Suprapubic skin (tissue), 4 donors: ENCODE measurements at regions not wholly inside any gene's neighbourhood (a gene's known extent, or its start where the extent isn't known, plus 50 kb on each side); places are given as distances from the start of the nearest gene placed in this dataset.
"Not testable (repeated sequence)": the region's sequence is repeated elsewhere in the genome, so short reads cannot be mapped to it uniquely, and the experiment has no call there.

Experiments used
- DNase-seq, 2 donors: peaks; one replicate each; pipeline ENCODE4 v3.0.0-alpha.2; 2019; ENCODE audit warnings: low spot score in 2 of 2
- H3K27ac ChIP-seq: fragments of 200-600 bp; sonication (generic); one replicate; pipeline ENCODE4 v1.5.1; 2019
- H3K27me3 ChIP-seq: fragments of 200-600 bp; sonication (generic); one replicate; pipeline ENCODE4 v1.5.1; 2019
- H3K36me3 ChIP-seq: fragments of 200-600 bp; sonication (generic); one replicate; pipeline ENCODE4 v1.5.1; 2019
- H3K4me1 ChIP-seq: fragments of 200-600 bp; sonication (generic); one replicate; pipeline ENCODE4 v1.5.1; 2019
- H3K4me3 ChIP-seq: fragments of 200-600 bp; sonication (generic); one replicate; pipeline ENCODE4 v1.5.1; 2019; ENCODE audit warnings: mild to moderate bottlenecking
- H3K9me3 ChIP-seq: fragments of 200-600 bp; sonication (generic); one replicate; pipeline ENCODE4 v1.5.1; 2019
- CTCF ChIP-seq, 2 donors: fragments of 200-600 bp in 1 of 2; fragments of 450-650 bp in 1 of 2; sonication (generic) in 1 of 2; IDR thresholded peaks; one replicate each; pipeline ENCODE4 v1.5.1; 2016 to 2019; ENCODE audit warnings: antibody characterized with exemption in 2 of 2, mild to moderate bottlenecking in 1 of 2, moderate library complexity in 1 of 2
- EP300 ChIP-seq: sonication (generic); formaldehyde crosslinking; IDR thresholded peaks from one replicate; pipeline ENCODE4 v1.6.1; 2017; ENCODE audit warnings: antibody characterized with exemption
- POLR2A ChIP-seq, 2 donors: fragments of 450-650 bp; IDR thresholded peaks; one replicate each; pipeline ENCODE4 v1.6.1; 2017; ENCODE audit warnings: antibody characterized with exemption in 2 of 2, mild to moderate bottlenecking in 2 of 2, moderate library complexity in 2 of 2
- POLR2AphosphoS5 ChIP-seq, 3 donors: sonication (generic); formaldehyde crosslinking; IDR thresholded peaks; one replicate each; pipeline ENCODE4 v1.6.1; 2017; ENCODE audit warnings: antibody characterized with exemption in 3 of 3
- WGBS: methylation state at CpG from one replicate; pipeline ENCODE4 v1.1.5; 2018; 5-methylcytosine and 5-hydroxymethylcytosine counted together

GRCh38 chr16:13332713-13333255, 431.4 kb downstream of the SHISA9 start:
- Histone ChIP-seq H3K4me3 (no peak overlapping the region), H3K27me3 (no peaks in the 10 kb centered on the region), H3K4me1 (no peaks in the 10 kb centered on the region), H3K27ac (no peak overlapping the region), H3K9me3 (no peaks in the 10 kb centered on the region), H3K36me3 (no peaks in the 10 kb centered on the region)
- 42% methylated on average over 7 of the region's 7 CpGs for WGBS
- DNase-seq = no peak
- no peak for TF ChIP-seq POLR2A (IDR thresholded peaks at IDR 0.05)
- no peak for TF ChIP-seq CTCF (IDR thresholded peaks at IDR 0.05)
- no peak for TF ChIP-seq EP300
- TF ChIP-seq POLR2AphosphoS5 (IDR thresholded peaks at IDR 0.05) = no peak

GRCh38 chr16:13333336-13333735, 431.9 kb downstream of the SHISA9 start:
- Histone ChIP-seq H3K27ac (no peak overlapping the region), H3K4me1 (no peaks in the 10 kb centered on the region), H3K4me3 (no peak overlapping the region), H3K9me3 (no peaks in the 10 kb centered on the region), H3K36me3 (no peaks in the 10 kb centered on the region), H3K27me3 (no peaks in the 10 kb centered on the region)
- 67% methylated on average over 2 of the region's 2 CpGs for WGBS
- TF ChIP-seq EP300 = no peak
- TF ChIP-seq POLR2A (IDR thresholded peaks at IDR 0.05) = no peak
- no peak for TF ChIP-seq CTCF (IDR thresholded peaks at IDR 0.05)
- TF ChIP-seq POLR2AphosphoS5 (IDR thresholded peaks at IDR 0.05) = no peak
- DNase-seq = no peak

- Histone ChIP-seq H3K27ac (no peak overlapping the region), H3K4me3 (no peak overlapping the region), H3K27me3 (no peaks in the 10 kb centered on the region), H3K4me1 (no peaks in the 10 kb centered on the region), H3K9me3 (no peaks in the 10 kb centered on the region), H3K36me3 (no peaks in the 10 kb centered on the region)
- 74% methylated on average over 6 of the region's 6 CpGs for whole genome bisulfite sequencing
- DNase-seq = no peak
- TF ChIP-seq CTCF (IDR thresholded peaks at IDR 0.05) (no peak), POLR2AphosphoS5 (IDR thresholded peaks at IDR 0.05) (no peak), POLR2A (IDR thresholded peaks at IDR 0.05) (no peak), EP300 (no peak)
Measured at GRCh38 chr16:13335879-13336278, 434.5 kb downstream of the SHISA9 start.

GRCh38 chr16:13336335-13336734, 434.9 kb downstream of the SHISA9 start:
- TF ChIP-seq POLR2A (IDR thresholded peaks at IDR 0.05) (no peak), CTCF (IDR thresholded peaks at IDR 0.05) (no peak), EP300 (no peak), POLR2AphosphoS5 (IDR thresholded peaks at IDR 0.05) (no peak)
- Histone ChIP-seq H3K9me3 (no peaks in the 10 kb centered on the region), H3K27ac (no peak overlapping the region), H3K36me3 (no peaks in the 10 kb centered on the region), H3K27me3 (no peaks in the 10 kb centered on the region), H3K4me1 (no peaks in the 10 kb centered on the region), H3K4me3 (no peak overlapping the region)
- WGBS = 59% methylated on average over 1 of the region's 1 CpG
- DNase-seq = no peak

- 64% methylated on average over 6 of the region's 6 CpGs for WGBS
- DNase-seq, H3K9me3 ChIP-seq, H3K36me3 ChIP-seq, H3K27ac ChIP-seq, H3K4me3 ChIP-seq, H3K27me3 ChIP-seq, H3K4me1 ChIP-seq: not testable (repeated sequence)
Measured at GRCh38 chr16:13336907-13337881, 435.8 kb downstream of the SHISA9 start.
